Duodenal mucosa (tissue), 2 donors: ENCODE measurements at regions not wholly inside any gene's neighbourhood (a gene's known extent, or its start where the extent isn't known, plus 50 kb on each side); places are given as distances from the start of the nearest gene placed in this dataset.
A peak's percentile ranks its signal among the peaks of the same experiment; 100 is the strongest.

Experiments used
- H3K27ac ChIP-seq: one replicate; pipeline ENCODE4 v1.7.0; 2013; ENCODE audit warnings: low read depth, low read length
- H3K27me3 ChIP-seq, 2 donors: one replicate each; pipeline ENCODE4 v1.7.0; 2013; ENCODE audit warnings: low read length in 2 of 2, control low read depth in 1 of 2; ENCODE audit not compliant: insufficient read depth in 2 of 2, control insufficient read depth in 1 of 2
- H3K36me3 ChIP-seq, 2 donors: one replicate each; pipeline ENCODE4 v1.7.0; 2013; ENCODE audit warnings: low read length in 2 of 2, control low read depth in 1 of 2; ENCODE audit not compliant: insufficient read depth in 2 of 2, control insufficient read depth in 1 of 2
- H3K4me1 ChIP-seq, 2 donors: one replicate each; pipeline ENCODE4 v1.7.0; 2013; ENCODE audit warnings: low read length in 2 of 2, control low read depth in 1 of 2; ENCODE audit not compliant: insufficient read depth in 2 of 2, control insufficient read depth in 1 of 2
- H3K4me3 ChIP-seq, 2 donors: one replicate each; pipeline ENCODE4 v1.7.0; 2013; ENCODE audit warnings: low read length in 2 of 2, low read depth in 1 of 2
- H3K9ac ChIP-seq, 2 donors: one replicate each; pipeline ENCODE4 v1.7.0; 2013; ENCODE audit warnings: low read length in 2 of 2, low read depth in 1 of 2
- H3K9me3 ChIP-seq, 2 donors: one replicate each; pipeline ENCODE4 v1.7.0; 2013; ENCODE audit warnings: low read length in 2 of 2, control low read depth in 1 of 2; ENCODE audit not compliant: control insufficient read depth in 1 of 2

DNA sequence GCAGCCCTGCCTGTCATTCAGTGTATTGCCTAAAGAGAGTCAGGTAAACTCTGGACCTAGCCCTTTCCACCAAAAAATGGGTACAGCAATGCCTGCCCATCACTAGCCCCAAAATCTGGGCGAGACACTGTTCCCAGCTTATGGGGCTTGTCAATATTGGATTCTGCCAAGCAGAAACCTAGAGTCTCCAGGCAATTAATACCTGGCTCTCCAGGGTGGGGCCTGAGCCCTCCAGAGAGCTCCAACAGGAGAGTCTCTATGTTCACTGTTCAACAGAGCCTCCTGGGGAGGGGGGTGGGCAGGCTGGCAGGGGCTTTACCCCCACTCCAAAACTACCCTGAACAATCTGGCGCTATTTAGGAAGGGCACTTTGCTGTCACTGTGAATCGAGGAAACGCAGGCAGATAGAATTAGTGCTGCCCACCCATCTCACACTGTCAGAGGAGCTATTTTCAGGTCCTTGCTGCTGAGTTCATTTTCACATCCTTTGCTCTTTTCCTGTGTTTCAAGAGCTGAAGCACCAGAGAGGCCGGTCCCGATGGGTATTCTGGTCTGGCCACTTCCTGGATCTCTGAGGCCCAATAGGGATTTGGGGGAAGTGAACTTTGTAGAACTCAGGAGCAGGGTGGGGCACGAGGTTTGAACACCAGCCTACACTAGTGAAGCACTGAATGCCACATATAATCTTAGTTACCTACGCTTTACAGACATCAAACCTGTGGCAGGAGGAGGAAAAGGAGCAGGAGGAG, 121.8 kb downstream of the C5orf15 start:
- Histone ChIP-seq H3K27ac (no peak overlapping the region), H3K36me3 (no peaks in the 10 kb centered on the region), H3K4me3 (no peak overlapping the region), H3K9me3 (no peaks in the 10 kb centered on the region), H3K9ac (no peak overlapping the region), H3K4me1 (peaks cover 9 to 16% of the 10 kb centered on the region in 2 donors), H3K27me3 (no peaks in the 10 kb centered on the region)

DNA sequence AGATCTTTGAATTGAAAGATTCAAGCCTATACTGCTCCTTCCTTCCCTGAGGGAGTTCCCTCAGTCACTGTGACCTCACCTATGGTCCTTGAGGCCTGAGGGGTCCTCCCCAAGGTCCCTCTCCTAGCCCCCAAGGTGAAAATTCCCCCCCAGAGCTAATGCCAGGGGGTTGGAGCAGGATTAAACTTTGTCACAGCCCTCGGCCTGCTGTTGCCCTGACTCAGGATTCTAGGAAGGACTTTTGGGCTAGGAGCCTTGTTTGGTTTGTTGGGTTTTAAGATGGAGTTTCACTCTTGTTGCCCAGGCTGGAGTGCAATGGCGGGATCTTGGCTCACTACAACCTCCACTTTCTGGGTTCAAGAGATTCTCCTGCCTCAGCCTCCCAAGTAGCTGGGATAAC, 123.2 kb downstream of the C5orf15 start:
- H3K4me1 ChIP-seq: peaks cover 9 to 18% of the 10 kb centered on the region in 2 donors
- no peak overlapping the region for H3K9ac ChIP-seq
- H3K36me3 ChIP-seq: no peaks in the 10 kb centered on the region
- H3K4me3 ChIP-seq: no peak overlapping the region
- no peak overlapping the region for H3K27ac ChIP-seq
- H3K9me3 ChIP-seq: no peaks in the 10 kb centered on the region
- H3K27me3 ChIP-seq: no peaks in the 10 kb centered on the region

DNA sequence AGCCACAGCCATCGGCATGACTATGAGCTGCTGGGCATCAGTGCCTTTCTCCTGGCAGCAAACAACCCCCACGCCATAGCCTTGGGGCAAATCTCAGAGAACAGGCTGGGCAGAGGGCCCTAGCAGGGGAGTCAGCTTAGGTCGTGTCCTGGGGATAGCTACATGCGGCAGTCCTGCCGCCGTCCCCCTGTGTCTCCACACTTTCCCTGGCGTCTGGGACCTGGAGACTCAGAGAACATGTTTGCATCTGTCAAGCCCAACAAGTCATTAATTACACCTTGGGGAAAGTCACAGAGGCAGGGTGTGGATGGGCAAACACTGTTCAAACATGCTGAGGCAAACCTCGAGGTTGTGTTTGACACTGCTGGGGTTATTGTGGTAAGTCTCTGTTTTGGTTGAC, 123.6 kb downstream of the C5orf15 start:
- H3K27ac ChIP-seq: no peak overlapping the region
- H3K9ac ChIP-seq: no peak overlapping the region

DNA sequence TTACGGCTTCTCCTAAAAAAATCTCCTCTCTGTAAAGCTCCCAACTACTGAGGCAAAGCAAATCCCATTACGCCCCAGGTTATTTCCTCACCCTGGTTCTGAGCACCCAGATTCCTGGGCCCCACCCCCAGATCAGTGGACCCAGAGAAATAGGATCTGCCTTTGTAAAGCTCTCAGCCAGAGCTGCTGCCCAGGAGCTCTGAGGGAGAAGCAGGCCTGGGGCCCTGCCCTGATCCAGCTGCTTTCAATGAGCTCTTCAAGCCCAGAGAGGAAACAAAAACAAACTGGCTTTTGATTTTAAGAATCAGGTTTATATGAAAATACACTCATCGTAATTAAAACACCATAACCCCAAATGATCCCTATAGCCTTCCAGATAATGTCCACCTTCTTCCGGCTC, 124.5 kb downstream of the C5orf15 start:
- Histone ChIP-seq H3K9ac (no peak overlapping the region), H3K4me1 (peaks cover 9 to 26% of the 10 kb centered on the region in 2 donors), H3K4me3 (no peak overlapping the region), H3K9me3 (no peaks in the 10 kb centered on the region), H3K27ac (no peak overlapping the region), H3K36me3 (no peaks in the 10 kb centered on the region), H3K27me3 (no peaks in the 10 kb centered on the region)

More for the DNA sequence above, 123.6 kb downstream of the C5orf15 start:
- H3K9me3 ChIP-seq: no peaks in the 10 kb centered on the region
- no peak overlapping the region for H3K4me3 ChIP-seq
- no peaks in the 10 kb centered on the region for H3K36me3 ChIP-seq
- peaks cover 9 to 22% of the 10 kb centered on the region in 2 donors for H3K4me1 ChIP-seq
- no peaks in the 10 kb centered on the region for H3K27me3 ChIP-seq

DNA sequence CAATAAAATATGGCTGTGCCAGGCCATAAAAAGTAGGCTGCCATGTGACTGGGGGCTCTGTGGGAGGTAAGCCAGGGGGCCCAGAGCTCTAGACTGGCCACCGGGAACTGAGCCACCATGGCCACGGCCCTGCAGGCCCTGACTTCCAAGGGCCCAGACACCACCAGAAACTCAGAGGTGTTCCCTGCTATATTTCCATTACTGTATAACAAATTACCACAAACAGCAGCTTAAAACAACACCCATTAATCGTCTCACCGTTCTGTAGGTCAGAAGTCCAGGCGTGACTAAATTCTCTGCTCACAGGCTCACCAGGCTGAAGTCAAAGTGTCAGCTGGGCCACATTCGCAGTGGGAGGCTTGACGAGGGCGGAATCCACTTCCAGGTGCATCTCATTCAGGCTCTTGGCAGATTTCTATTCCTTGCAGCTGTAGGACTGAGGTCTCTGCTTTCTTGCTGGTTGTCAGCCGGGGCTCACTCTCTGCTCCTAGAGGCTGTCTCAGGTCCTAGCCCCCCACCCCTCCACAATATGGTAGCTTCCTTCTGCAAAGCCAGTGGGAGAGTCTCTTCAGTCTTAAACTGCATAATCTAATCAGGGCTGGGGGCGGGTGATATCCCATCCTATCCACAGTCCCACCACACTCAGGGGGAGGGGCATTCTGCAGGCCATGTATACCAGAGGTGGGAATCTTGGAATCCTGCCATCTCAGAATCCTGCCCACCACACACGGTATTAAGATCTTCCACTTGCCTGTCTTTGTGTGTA, 125.4 kb downstream of the C5orf15 start:
- H3K9ac ChIP-seq: no peak overlapping the region
- H3K4me1 ChIP-seq: peaks cover 9 to 26% of the 10 kb centered on the region in 2 donors
- no peaks in the 10 kb centered on the region for H3K9me3 ChIP-seq
- H3K4me3 ChIP-seq: no peak overlapping the region
- no peaks in the 10 kb centered on the region for H3K36me3 ChIP-seq
- no peak overlapping the region for H3K27ac ChIP-seq
- H3K27me3 ChIP-seq: no peaks in the 10 kb centered on the region

DNA sequence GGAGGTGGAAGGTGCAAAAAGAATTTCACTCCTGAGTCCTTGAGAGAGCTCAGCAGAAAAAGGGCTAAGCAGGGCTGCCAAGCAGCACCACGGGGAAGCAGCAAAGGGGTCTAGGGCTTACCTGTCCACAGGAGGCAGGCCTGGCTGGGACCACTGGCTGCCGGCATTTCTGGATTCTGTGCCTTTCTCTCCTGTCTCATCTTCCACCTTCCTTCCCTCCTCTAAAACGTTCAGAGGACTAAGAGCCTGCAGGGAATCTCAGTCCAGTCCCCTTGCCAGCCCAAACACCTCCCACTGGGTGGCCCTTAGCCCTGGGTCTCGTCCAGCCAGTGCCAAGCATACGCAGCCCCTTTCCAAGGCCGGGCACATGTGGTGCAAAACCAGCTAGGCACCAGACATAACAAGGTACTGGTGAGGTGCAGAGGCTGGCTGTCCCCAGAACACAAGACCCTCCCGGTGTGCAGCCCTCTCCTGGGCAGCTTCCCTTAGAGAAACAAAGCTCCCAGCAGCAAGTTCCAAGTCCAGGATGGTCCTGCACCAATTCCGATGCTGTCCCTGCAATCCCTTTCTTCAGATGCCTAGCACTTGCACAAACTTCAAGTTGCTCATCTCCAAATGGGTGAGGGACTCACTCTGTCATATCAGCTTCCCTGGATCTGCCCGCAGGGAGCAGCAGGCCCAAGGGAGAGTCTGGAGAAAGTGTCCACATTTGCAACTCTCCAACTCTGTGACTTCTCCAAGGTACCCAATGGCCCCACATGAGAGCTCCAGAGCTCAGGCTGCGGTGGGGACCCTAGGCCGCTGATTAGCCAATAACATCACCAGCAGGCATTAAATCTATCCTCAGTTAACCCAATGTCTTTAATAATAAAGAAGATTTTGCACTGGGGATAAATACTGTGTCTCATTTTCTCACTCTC, 126.3 kb downstream of the C5orf15 start:
- Histone ChIP-seq H3K36me3 (no peaks in the 10 kb centered on the region), H3K4me3 (no peak overlapping the region), H3K4me1 (peaks cover 9 to 26% of the 10 kb centered on the region in 2 donors), H3K27me3 (no peaks in the 10 kb centered on the region), H3K27ac (no peak overlapping the region), H3K9me3 (no peaks in the 10 kb centered on the region), H3K9ac (peak overlapping the region in 1 of 2 donors; percentile 5)

DNA sequence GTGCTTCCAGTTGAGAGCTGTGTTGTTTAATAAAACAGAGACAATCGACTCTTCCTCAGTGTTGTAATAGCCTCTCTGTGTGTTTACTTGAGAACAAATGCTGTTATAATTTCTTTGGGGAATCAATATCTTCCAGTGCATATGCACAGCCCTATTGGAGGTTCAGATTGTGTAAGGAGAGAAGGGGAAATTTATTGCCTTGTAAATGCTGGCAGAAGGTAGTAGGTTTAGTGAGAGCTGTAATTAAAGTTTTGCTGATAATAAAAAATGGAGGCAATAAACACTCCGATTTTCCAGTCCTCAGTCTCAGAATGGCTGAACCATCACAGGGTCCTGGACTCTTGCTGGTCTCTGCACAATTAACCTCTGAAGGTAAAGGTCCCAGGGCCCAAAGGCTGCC, 128.3 kb downstream of the C5orf15 start:
- H3K9me3 ChIP-seq: no peaks in the 10 kb centered on the region
- no peak overlapping the region for H3K4me3 ChIP-seq
- peaks cover 0 to 7% of the 10 kb centered on the region in 2 donors for H3K27me3 ChIP-seq
- H3K27ac ChIP-seq: no peak overlapping the region
- no peak overlapping the region for H3K9ac ChIP-seq
- H3K4me1 ChIP-seq: peaks cover 9 to 26% of the 10 kb centered on the region in 2 donors
- H3K36me3 ChIP-seq: no peaks in the 10 kb centered on the region

DNA sequence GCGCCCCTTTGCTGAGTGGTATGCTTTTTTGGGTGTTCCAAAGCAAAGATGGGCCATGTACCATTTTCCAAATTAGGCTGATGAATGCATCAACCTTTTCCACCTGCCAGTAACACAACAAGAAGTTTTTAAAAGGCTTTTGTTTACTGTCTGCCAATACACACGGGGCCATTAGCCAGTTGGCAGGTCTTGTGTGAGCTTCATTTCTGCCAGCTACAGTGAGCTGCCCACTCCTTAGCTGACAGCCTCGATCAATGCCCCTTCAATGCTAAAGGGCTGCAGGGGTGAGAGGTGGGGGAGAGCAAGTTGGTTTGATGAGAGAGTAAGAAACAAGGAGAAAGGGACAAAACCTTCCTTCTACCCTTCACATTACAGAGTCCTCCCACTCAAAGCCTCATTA, 128.7 kb downstream of the C5orf15 start:
- Histone ChIP-seq H3K9me3 (no peaks in the 10 kb centered on the region), H3K9ac (no peak overlapping the region), H3K4me3 (no peak overlapping the region), H3K27ac (no peak overlapping the region), H3K4me1 (peaks cover 9 to 26% of the 10 kb centered on the region in 2 donors), H3K27me3 (peaks cover 0 to 11% of the 10 kb centered on the region in 2 donors), H3K36me3 (no peaks in the 10 kb centered on the region)

DNA sequence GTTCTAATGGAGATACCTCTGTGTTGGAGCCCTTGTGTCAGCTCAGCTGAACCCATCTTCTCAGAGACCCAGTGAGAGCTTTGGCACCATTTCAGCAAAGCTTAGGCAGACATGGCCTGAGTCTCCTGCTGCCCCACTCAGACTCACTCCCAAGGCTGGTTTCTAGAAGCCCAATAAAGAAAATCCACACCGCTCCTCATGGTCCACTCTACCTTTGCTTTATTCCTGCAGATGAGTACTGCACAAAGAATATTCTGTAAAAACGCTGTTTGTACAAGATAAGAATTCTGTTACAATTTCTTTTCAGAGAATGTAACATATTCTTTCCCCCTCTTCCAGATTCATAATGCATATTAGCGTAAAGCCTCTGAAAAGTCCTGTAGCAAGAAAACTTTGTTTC, 129.3 kb downstream of the C5orf15 start:
- H3K4me1 ChIP-seq: peaks cover 9 to 26% of the 10 kb centered on the region in 2 donors
- peaks cover 0 to 11% of the 10 kb centered on the region in 2 donors for H3K27me3 ChIP-seq
- no peaks in the 10 kb centered on the region for H3K36me3 ChIP-seq
- H3K4me3 ChIP-seq: no peak overlapping the region
- no peaks in the 10 kb centered on the region for H3K9me3 ChIP-seq
- no peak overlapping the region for H3K27ac ChIP-seq
- H3K9ac ChIP-seq: no peak overlapping the region
